HEK293 (cell line): ENCODE measurements at regions not wholly inside any gene's neighbourhood (a gene's known extent, or its start where the extent isn't known, plus 50 kb on each side); places are given as distances from the start of the nearest gene placed in this dataset.

ENCODE experiments used
- CTCF ChIA-PET: fragments of 350-600 bp; formaldehyde crosslinking; extraction: SDS; loops from one replicate; lab custom pipeline; 2021; ENCODE audit warnings: antibody characterized with exemption; lab: Yijun Ruan, JAX
- POLR2A ChIA-PET: fragments of 300-600 bp; formaldehyde crosslinking; extraction: SDS; loops from one replicate; lab custom pipeline; 2020; ENCODE audit warnings: antibody characterized with exemption, inconsistent platforms; lab: Yijun Ruan, JAX
- H3K27ac ChIP-seq: fragments of 200-500 bp; sonication (Bioruptor generic); 2 replicates; pipeline ENCODE4 v1.5.1; 2014; ENCODE audit warnings: low read depth, low read length, control low read depth, inconsistent platforms; ENCODE audit errors: extremely low read depth
- H3K36me3 ChIP-seq, 2 experiments: fragments of 200-500 bp in 1 of 2; sonication (Bioruptor generic) in 1 of 2; 1 replicate in 1 of 2; 2 replicates in 1 of 2; pipeline ENCODE4 v1.5.1; 2014 to 2017; ENCODE audit warnings: inconsistent platforms in 2 of 2, low read length in 2 of 2; ENCODE audit not compliant: control insufficient read depth in 2 of 2, insufficient read depth in 1 of 2
- H3K4me1 ChIP-seq: fragments of 200-500 bp; sonication (Bioruptor generic); 2 replicates; pipeline ENCODE4 v1.5.1; 2014; ENCODE audit warnings: mild to moderate bottlenecking, low read length, inconsistent platforms; ENCODE audit not compliant: control insufficient read depth, insufficient read depth
- H3K4me3 ChIP-seq: 2 replicates; pipeline ENCODE4 v1.5.1; 2011; ENCODE audit warnings: low read depth, mild to moderate bottlenecking, control low read depth, low read length, moderate library complexity
- H3K9me3 ChIP-seq: fragments of 200-500 bp; sonication (Bioruptor generic); 2 replicates; pipeline ENCODE4 v1.5.1; 2014; ENCODE audit warnings: low read depth, low read length, inconsistent platforms; ENCODE audit not compliant: control insufficient read depth, insufficient read depth
- GLIS2 ChIP-seq: fragments of 450-650 bp; formaldehyde crosslinking; IDR thresholded peaks from 2 replicates; pipeline ENCODE4 v1.5.1; 2016; ENCODE audit warnings: missing biosample characterization, missing genetic modification characterization
- KLF17 ChIP-seq: fragments of 450-650 bp; formaldehyde crosslinking; IDR thresholded peaks from 2 replicates; pipeline ENCODE4 v1.5.1; 2016; ENCODE audit warnings: missing biosample characterization, missing genetic modification characterization
- KLF7 ChIP-seq: fragments of 450-650 bp; formaldehyde crosslinking; IDR thresholded peaks from 2 replicates; pipeline ENCODE4 v1.5.1; 2016; ENCODE audit warnings: missing biosample characterization, missing genetic modification characterization, borderline replicate concordance
- PRDM10 ChIP-seq: fragments of 450-650 bp; formaldehyde crosslinking; IDR thresholded peaks from 2 replicates; pipeline ENCODE4 v1.5.1; 2016; ENCODE audit warnings: missing biosample characterization, missing genetic modification characterization
- RBAK ChIP-seq: fragments of 450-650 bp; formaldehyde crosslinking; IDR thresholded peaks from 2 replicates; pipeline ENCODE4 v1.5.1; 2016; ENCODE audit warnings: missing biosample characterization, missing genetic modification characterization
- SP2 ChIP-seq: fragments of 450-650 bp; formaldehyde crosslinking; IDR thresholded peaks from 2 replicates; pipeline ENCODE4 v1.5.1; 2016; ENCODE audit warnings: missing biosample characterization, missing genetic modification characterization
- WT1 ChIP-seq: fragments of 450-650 bp; formaldehyde crosslinking; IDR thresholded peaks from 2 replicates; pipeline ENCODE4 v1.5.1; 2016; ENCODE audit warnings: missing biosample characterization, missing genetic modification characterization
- ZFP37 ChIP-seq: fragments of 450-650 bp; formaldehyde crosslinking; IDR thresholded peaks from 2 replicates; pipeline ENCODE4 v1.5.1; 2016; ENCODE audit warnings: missing biosample characterization, missing genetic modification characterization
- ZNF280D ChIP-seq: fragments of 450-650 bp; formaldehyde crosslinking; IDR thresholded peaks from 2 replicates; pipeline ENCODE4 v1.5.1; 2016; ENCODE audit warnings: missing biosample characterization, missing genetic modification characterization
- ZNF473 ChIP-seq: fragments of 450-650 bp; formaldehyde crosslinking; IDR thresholded peaks from 2 replicates; pipeline ENCODE4 v1.5.1; 2017; ENCODE audit warnings: missing biosample characterization, missing genetic modification characterization
- ZNF76 ChIP-seq: fragments of 450-650 bp; formaldehyde crosslinking; IDR thresholded peaks from 2 replicates; pipeline ENCODE4; 2016; ENCODE audit warnings: low read depth, missing biosample characterization, missing genetic modification characterization, borderline replicate concordance
- ZNF777 ChIP-seq: fragments of 450-650 bp; formaldehyde crosslinking; IDR thresholded peaks from 2 replicates; pipeline ENCODE4 v1.5.1; 2017; ENCODE audit warnings: missing biosample characterization, missing genetic modification characterization, borderline replicate concordance
- ZNF791 ChIP-seq: fragments of 450-650 bp; formaldehyde crosslinking; IDR thresholded peaks from 2 replicates; pipeline ENCODE4 v1.5.1; 2016; ENCODE audit warnings: missing biosample characterization, missing genetic modification characterization
- ZSCAN5A ChIP-seq: fragments of 450-650 bp; formaldehyde crosslinking; IDR thresholded peaks from 2 replicates; pipeline ENCODE4 v1.5.1; 2016; ENCODE audit warnings: missing biosample characterization, missing genetic modification characterization
- ZXDB ChIP-seq: fragments of 450-650 bp; formaldehyde crosslinking; IDR thresholded peaks from 2 replicates; pipeline ENCODE4 v1.5.1; 2016; ENCODE audit warnings: missing biosample characterization, missing genetic modification characterization
- TF ChIP-seq, protein P1 (sequence below): fragments of 450-650 bp; formaldehyde crosslinking; IDR thresholded peaks from 2 replicates; pipeline ENCODE4 v1.5.1; 2016; ENCODE audit warnings: missing biosample characterization, missing genetic modification characterization
- TF ChIP-seq, protein P2 (sequence below): sonication (generic); formaldehyde crosslinking; IDR thresholded peaks from 2 replicates; pipeline ENCODE4 v1.8.1; 2022; ENCODE audit warnings: mild to moderate bottlenecking, moderate library complexity, missing genetic modification reagents
- TF ChIP-seq, protein P3 (sequence below): fragments of 450-650 bp; formaldehyde crosslinking; IDR thresholded peaks from 2 replicates; pipeline ENCODE4 v1.5.1; 2016; ENCODE audit warnings: missing biosample characterization, missing genetic modification characterization

DNA sequence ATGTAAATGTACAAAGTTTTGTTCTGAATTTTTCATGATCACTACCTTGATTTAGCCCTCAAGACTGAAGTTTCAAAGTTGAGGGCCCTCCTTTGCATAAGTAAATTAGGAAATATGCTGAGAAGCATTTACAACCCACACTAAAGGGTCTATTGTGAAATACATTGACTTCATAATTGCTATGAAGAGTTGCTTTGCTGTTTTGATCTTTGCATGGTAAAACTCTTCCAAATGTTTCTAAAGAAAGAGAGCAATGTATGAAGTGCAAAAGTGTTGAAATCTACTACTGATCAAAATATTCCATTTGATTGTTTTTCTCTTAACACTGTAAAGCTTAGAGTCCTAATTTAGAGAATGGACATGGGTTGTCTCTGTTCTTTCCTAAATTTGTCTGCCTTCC lies 77.2 kb downstream of the C7orf25 start:
- H3K9me3 ChIP-seq, result no peaks in the 10 kb centered on the region
- CTCF ChIA-PET, result interaction anchor here (0.9 to 2.1 kb wide), 5 partner anchors 42 to 894 kb away, joined by 3 to 19 read pairs (median 6); no protein-coding TSS in a partner anchor
- H3K4me3 ChIP-seq, result no peak overlapping the region
- no peaks in the 10 kb centered on the region; the same call in 1 of the 2 replicates for H3K4me1 ChIP-seq
- no peak overlapping the region for H3K27ac ChIP-seq
- TF ChIP-seq, protein P1, sequence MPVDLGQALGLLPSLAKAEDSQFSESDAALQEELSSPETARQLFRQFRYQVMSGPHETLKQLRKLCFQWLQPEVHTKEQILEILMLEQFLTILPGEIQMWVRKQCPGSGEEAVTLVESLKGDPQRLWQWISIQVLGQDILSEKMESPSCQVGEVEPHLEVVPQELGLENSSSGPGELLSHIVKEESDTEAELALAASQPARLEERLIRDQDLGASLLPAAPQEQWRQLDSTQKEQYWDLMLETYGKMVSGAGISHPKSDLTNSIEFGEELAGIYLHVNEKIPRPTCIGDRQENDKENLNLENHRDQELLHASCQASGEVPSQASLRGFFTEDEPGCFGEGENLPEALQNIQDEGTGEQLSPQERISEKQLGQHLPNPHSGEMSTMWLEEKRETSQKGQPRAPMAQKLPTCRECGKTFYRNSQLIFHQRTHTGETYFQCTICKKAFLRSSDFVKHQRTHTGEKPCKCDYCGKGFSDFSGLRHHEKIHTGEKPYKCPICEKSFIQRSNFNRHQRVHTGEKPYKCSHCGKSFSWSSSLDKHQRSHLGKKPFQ, result no peak
- TF ChIP-seq, protein P2, sequence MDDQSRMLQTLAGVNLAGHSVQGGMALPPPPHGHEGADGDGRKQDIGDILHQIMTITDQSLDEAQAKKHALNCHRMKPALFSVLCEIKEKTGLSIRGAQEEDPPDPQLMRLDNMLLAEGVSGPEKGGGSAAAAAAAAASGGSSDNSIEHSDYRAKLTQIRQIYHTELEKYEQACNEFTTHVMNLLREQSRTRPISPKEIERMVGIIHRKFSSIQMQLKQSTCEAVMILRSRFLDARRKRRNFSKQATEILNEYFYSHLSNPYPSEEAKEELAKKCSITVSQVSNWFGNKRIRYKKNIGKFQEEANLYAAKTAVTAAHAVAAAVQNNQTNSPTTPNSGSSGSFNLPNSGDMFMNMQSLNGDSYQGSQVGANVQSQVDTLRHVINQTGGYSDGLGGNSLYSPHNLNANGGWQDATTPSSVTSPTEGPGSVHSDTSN (CRISPR knock-in tag), result no peak
- TF ChIP-seq KLF17 (tag by site-specific recombination), result no peak
- TF ChIP-seq SP2, result no peak
- no peak for TF ChIP-seq PRDM10 (tag by site-specific recombination)
- no peak for TF ChIP-seq ZNF280D (tag by site-specific recombination)
- TF ChIP-seq, protein P3, sequence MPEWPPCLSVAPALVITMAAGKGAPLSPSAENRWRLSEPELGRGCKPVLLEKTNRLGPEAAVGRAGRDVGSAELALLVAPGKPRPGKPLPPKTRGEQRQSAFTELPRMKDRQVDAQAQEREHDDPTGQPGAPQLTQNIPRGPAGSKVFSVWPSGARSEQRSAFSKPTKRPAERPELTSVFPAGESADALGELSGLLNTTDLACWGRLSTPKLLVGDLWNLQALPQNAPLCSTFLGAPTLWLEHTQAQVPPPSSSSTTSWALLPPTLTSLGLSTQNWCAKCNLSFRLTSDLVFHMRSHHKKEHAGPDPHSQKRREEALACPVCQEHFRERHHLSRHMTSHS (tag by site-specific recombination), result no peak
- TF ChIP-seq ZNF76 (tag by site-specific recombination), result no peak
- TF ChIP-seq ZXDB, result no peak
- no peak for TF ChIP-seq ZFP37 (tag by site-specific recombination)
- TF ChIP-seq GLIS2 (tag by site-specific recombination), result no peak
- TF ChIP-seq ZSCAN5A, result no peak
- TF ChIP-seq WT1 (tag by site-specific recombination), result no peak
- TF ChIP-seq ZNF777 (tag by site-specific recombination), result no peak
- no peak for TF ChIP-seq ZNF791 (tag by site-specific recombination)
- TF ChIP-seq ZNF473 (tag by site-specific recombination), result no peak
- TF ChIP-seq RBAK (tag by site-specific recombination), result no peak
- TF ChIP-seq KLF7, result no peak
- no peaks in the 10 kb centered on the region for H3K36me3 ChIP-seq
- POLR2A ChIA-PET, result no interaction called here
